DND-41 (cell line): ENCODE measurements at regions not wholly inside any gene's neighbourhood (a gene's known extent, or its start where the extent isn't known, plus 50 kb on each side); places are given as distances from the start of the nearest gene placed in this dataset.
"Not testable (repeated sequence)": the region's sequence is repeated elsewhere in the genome, so short reads cannot be mapped to it uniquely, and the experiment has no call there.

Experiments used
- CTCF ChIP-seq: IDR thresholded peaks from 2 replicates; pipeline ENCODE4 v1.5.1; 2012; ENCODE audit warnings: borderline replicate concordance, low read length, moderate library complexity, mild to moderate bottlenecking; ENCODE audit not compliant: poor library complexity, severe bottlenecking; ENCODE audit errors: extremely low read depth
- EZH2 ChIP-seq: IDR thresholded peaks from 3 replicates; pipeline ENCODE4 v1.6.1; 2012; ENCODE audit warnings: borderline replicate concordance, low read depth, mild to moderate bottlenecking, moderate library complexity, low read length, inconsistent platforms; ENCODE audit not compliant: severe bottlenecking

GRCh38 chr16:29136916-29137315, 152.1 kb downstream of the LAT start:
- not testable (repeated sequence) for TF ChIP-seq CTCF, EZH2
